GM19043 (cell line): ENCODE measurements at regions not wholly inside any gene's neighbourhood (a gene's known extent, or its start where the extent isn't known, plus 50 kb on each side); places are given as distances from the start of the nearest gene placed in this dataset.

Experiments
- ATAC-seq: cut with Tn5 transposase; IDR thresholded peaks from one replicate; pipeline ENCODE4 v1.9.1; 2021; ENCODE audit warnings: low read depth; ENCODE audit not compliant: unreplicated experiment

DNA sequence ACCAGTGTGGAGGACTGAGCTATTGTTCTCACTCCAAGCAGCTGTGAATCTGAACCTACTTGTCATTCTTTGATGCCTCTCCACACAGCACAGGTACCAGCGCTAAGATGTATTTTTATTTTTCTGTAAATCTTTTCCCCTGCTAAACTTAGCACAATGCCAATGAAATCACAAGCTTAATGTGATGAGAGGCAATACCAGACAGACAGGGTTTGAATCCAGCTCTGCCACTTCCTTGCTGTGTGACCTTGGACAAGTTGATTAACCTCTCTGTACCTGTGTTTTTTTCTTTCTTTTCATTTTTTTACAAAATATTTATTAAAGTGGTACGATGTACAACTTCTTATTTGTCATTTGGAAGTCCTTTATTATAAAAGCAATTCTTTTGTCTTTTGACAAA, 757.6 kb downstream of the MED13L start:
- ATAC-seq, result no peak

GRCh38 chr12:115519359-115519758, 758.1 kb downstream of the MED13L start:
- ATAC-seq, result no peak

DNA sequence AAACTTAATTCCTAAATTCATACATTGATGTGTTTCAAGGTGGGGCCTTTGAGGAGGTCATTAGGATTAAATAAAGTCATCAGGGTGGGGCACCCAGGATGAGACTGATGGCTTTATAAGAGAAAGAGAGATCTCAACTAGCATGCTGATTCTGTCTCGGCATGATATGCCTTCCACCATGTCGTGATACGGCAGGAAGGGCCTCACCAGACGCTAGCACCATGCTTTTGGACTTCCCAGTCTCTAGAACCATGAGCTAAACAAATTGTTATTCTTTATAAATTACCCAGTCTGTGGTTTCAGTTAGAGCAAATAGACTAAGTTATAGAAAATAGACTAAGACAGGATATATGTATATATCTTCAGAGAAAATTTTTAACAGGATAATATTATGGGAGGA, 759.6 kb downstream of the MED13L start:
- no peak for ATAC-seq

DNA sequence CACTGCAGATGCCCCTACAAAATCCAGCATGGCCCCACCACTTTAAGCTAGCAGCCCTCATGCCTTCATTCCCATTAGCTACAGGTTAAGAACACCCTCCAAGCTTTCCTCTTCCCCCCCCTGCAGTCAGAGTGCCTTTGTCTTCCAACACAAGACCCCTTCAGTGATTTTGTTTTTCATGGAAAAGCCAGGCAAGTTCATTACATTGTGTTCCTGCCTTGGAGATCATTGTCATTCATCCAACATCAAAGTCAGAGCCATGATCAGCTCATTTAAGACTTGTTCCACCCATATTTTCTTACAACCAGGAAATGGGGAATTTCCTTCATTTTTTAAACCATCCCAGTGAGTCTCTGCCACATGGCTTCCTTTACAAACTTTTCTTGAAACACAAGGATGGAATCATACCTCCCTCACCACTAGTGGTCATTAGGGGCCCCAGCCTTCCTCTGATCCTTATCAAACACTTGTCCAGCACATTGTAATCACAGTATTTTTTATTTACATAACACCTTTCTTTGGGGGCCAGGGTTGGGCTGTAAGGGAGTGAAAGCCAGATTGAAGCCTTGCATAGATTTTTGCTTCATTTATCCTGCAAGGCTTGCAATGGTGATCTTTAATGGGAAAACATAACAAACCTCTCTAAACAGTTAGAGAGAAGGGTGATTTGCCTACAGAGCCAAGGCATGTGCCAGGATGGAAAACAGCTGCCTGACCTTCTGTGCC, 765.3 kb downstream of the MED13L start:
- ATAC-seq, result no peak

DNA sequence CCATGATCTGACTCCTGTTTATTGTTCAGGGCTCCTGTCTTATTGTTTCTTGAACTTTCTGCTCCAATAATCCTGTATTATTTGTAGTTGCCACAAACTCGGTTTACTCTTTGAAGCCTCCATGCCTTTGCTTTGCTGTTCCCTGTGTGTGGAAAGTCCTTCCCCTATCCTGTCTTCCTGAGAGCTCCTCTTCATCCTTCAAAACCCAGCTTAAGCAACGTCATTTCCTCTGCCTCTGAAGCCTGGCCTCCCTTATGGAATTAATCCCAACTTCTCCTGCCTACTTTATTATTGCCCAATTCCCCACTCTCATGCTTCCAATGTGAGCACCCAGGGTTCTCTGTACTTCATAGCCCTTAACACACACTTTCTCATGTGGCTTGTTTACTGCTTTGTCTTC, 766.2 kb downstream of the MED13L start:
- no peak for ATAC-seq

DNA sequence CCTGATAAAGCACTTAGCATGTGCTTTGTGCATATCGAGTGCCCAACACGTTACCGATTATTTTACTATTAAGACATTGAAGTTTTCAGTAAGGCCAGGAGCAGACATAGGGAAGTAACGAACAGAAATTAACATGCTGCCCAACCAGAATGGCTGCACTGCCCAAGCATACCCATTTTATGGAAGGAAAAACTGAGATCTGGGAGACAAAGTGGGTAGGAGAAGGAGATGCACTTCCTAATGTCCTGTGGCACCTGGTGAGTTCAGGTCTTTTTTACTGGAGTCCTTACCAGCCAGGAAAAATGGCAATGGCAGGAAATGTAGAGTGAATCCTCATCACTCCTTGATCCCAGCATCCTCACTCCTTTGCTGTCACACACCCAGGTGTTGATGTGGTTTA, 768.5 kb downstream of the MED13L start:
- no peak for ATAC-seq

DNA sequence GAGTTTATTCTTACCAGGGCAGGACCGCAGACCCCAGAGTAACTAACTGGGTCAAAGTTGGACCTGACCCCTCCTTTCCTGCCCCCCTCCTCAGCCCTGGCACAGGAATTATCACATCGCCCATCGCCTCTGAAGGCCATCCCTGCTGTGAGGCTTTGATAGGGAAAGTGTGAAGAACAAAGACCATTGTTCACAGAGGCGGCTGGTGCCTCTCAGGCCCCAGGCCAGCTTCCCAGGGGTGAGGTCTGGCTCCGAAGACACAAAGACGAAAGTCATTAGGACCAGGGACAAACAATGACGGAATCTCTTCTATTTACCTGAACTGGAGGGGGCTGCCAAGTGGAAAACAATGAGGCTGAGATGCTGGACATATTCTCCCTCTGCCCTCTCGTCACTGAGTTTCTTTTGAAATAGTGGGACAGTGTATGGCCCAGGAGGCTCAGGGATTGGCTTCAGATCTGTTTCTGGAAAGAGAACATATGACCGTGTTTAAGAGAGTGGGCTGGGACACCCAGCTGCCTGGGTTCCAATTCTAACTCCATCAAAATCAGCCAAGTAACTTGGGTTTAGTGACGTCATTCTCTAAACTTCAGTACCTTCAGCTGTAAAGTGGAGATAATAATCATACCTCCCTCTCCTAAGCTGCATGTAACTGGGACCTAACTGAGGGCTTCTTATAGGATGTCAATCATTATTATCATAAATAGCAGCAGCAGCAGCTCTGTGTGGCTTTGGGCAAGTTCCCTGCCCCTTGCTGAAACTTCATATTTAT, 769.4 kb downstream of the MED13L start:
- no peak for ATAC-seq

DNA sequence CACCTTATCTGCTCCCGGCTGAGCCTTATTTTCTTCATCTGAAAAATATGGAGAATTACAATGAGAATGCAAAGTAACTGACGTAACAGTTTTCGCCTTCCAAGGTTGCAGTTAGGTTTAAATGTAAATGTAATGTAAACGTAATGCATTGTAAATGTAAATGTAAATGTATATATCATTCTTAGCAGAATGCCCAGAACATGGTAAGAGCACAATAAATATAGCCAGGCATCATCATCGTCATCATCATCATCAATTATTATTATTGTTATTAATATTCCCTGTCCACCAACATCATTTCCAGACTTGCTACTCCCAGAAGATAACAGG, 770.0 kb downstream of the MED13L start:
- ATAC-seq, result no peak

GRCh38 chr12:115506822-115507559, 770.5 kb downstream of the MED13L start:
- ATAC-seq, result no peak

- ATAC-seq, result peak; percentile 83
Observed at GRCh38 chr12:115504306-115505290, 772.9 kb downstream of the MED13L start.

GRCh38 chr12:115500872-115501271, 776.6 kb downstream of the MED13L start:
- no peak for ATAC-seq

DNA sequence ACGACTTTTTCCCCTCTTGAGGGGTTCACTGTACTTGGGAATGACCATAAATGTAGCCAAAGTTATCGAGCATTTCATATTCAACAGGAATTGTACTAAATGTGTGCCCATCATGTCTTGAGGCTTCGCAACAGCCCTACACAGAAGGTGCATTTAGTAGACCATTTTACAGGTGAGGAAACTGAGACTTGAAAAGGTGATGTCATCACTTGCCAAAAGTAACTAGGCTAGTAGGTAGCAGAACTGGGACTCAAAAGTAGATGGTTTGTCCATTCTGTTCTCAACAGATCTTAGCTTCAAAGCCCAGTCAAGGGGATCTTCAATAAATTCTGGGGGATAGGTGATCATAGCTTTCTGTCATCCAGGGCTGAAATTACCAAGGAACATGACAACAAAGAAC, 782.2 kb downstream of the MED13L start:
- no peak for ATAC-seq

DNA sequence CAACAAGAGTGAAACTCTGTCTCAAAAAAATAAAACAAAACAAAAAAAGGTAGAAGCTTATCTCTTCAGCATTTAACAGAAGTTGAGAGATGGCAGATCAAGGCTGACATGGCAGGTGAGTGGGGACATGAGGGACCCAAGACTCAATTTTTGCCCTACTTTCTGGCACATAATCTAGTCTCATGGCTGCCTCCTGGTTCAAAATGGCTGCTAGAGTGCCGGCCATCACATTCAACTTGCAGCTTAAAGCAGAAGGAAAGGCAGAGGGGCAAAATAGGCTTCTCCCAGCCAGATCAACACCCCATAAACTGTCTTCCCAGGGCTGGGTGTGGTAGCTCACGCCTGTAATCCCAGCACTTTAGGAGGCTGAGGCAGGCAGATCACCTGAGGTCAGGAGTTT, 784.9 kb downstream of the MED13L start:
- no peak for ATAC-seq

GRCh38 chr12:115491511-115492250, 785.8 kb downstream of the MED13L start:
- no peak for ATAC-seq

- ATAC-seq, result no peak
Observed at GRCh38 chr12:115489253-115489652, 788.2 kb downstream of the MED13L start.

DNA sequence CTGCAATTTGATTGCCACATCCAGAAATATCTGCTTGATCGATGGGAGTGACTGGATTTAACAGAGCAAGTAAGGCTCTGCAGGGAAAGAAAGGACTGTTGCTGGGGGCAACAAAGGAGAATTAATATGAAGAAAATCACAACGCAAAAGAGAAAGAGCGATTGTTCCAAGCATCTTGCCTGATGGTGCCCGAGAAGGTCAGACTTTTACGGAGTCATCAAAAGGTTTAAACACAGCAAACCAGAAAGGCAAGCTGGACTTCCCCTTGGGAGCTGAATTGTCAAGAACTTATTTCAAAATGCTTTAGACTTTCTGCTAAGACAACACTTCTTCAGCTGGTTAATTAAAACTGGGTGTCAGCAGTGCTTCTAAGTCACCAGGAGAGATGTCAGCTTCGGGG, 791.5 kb downstream of the MED13L start:
- ATAC-seq, result no peak

GRCh38 chr12:115485503-115485902, 792.0 kb downstream of the MED13L start:
- ATAC-seq, result no peak

- ATAC-seq, result no peak
Observed at GRCh38 chr12:115482943-115483342, 794.5 kb downstream of the MED13L start.

- ATAC-seq, result no peak
Observed at GRCh38 chr12:115481141-115481540, 796.4 kb downstream of the MED13L start.

- no peak for ATAC-seq
Observed at GRCh38 chr12:115478505-115478904, 794.5 kb upstream of the TBX3 start.
